ENCODE measurements at regions not wholly inside any gene's neighbourhood (a gene's known extent, or its start where the extent isn't known, plus 50 kb on each side); places are given as distances from the start of the nearest gene placed in this dataset.

GRCh38 chr1:244297087-244297486 lies 154.6 kb downstream of the ADSS2 start:
- H3K9ac ChIP-seq (ENCODE audit: low read depth in 1 of 2, low read length in 2 of 2), result no peak overlapping the region
- WGBS, result 76% methylated on average over 3 of the region's 3 CpGs
- TF ChIP-seq HNF4G (IDR thresholded peaks at IDR 0.05) (no peak), NR2F2 (IDR thresholded peaks at IDR 0.05) (no peak), FOXA1 (IDR thresholded peaks at IDR 0.05) (no peak), SP1 (IDR thresholded peaks at IDR 0.05) (no peak), RAD21 (IDR thresholded peaks at IDR 0.05) (no peak), HNF4A (conservative IDR thresholded peaks at IDR 0.05) (no peak), YY1 (IDR thresholded peaks at IDR 0.05) (no peak), ZBTB33 (IDR thresholded peaks at IDR 0.05) (no peak), EGR1 (IDR thresholded peaks at IDR 0.05; ENCODE audit: low read depth in 2 of 2) (no peak), JUND (IDR thresholded peaks at IDR 0.05) (no peak), MAX (IDR thresholded peaks at IDR 0.05) (no peak), GABPA (IDR thresholded peaks at IDR 0.05 in 1 of 2, conservative IDR thresholded peaks at IDR 0.05 in 1 of 2) (no peak), ATF3 (IDR thresholded peaks at IDR 0.05) (no peak), REST (IDR thresholded peaks at IDR 0.05) (no peak), CTCF (IDR thresholded peaks at IDR 0.05; ENCODE audit: low read depth, low read length, missing input control) (no peak), RXRA (IDR thresholded peaks at IDR 0.05) (no peak), FOXA2 (IDR thresholded peaks at IDR 0.05) (no peak), TAF1 (conservative IDR thresholded peaks at IDR 0.05) (no peak)

More at GRCh38 chr1:244297087-244297486, 154.6 kb downstream of the ADSS2 start:
- no peak for DNase-seq (ENCODE audit: low spot score)
- H3K27ac ChIP-seq (ENCODE audit: low read depth in 1 of 2, low read length in 2 of 2), result peak overlapping the region in 1 of 2 donors; percentile 3
- H3K4me1 ChIP-seq (ENCODE audit: control insufficient read depth in 4 of 4, insufficient read depth in 4 of 4, low read length in 3 of 4), result peaks cover 0 to 7% (median 2%) of the 10 kb centered on the region in 4 donors
- no peak overlapping the region for H3K4me3 ChIP-seq (ENCODE audit: low read depth in 1 of 3, low read length in 3 of 3)
- H3K9me3 ChIP-seq (ENCODE audit: control insufficient read depth in 4 of 4, low read length in 3 of 4), result no peaks in the 10 kb centered on the region
- H3K27me3 ChIP-seq (ENCODE audit: control insufficient read depth in 4 of 4, insufficient read depth in 4 of 4, low read length in 3 of 4), result no peaks in the 10 kb centered on the region
- H3K36me3 ChIP-seq (ENCODE audit: control insufficient read depth in 4 of 4, insufficient read depth in 3 of 4, low read depth in 1 of 4, low read length in 3 of 4), result no peaks in the 10 kb centered on the region

All from liver (tissue), 8 donors.